ENCODE measurements at regions not wholly inside any gene's neighbourhood (a gene's known extent, or its start where the extent isn't known, plus 50 kb on each side); places are given as distances from the start of the nearest gene placed in this dataset.

GRCh38 chr20:60244373-60245146 is 286.3 kb downstream of the CDH26 start:
- no peak for DNase-seq (ENCODE audit: low spot score)

DNA sequence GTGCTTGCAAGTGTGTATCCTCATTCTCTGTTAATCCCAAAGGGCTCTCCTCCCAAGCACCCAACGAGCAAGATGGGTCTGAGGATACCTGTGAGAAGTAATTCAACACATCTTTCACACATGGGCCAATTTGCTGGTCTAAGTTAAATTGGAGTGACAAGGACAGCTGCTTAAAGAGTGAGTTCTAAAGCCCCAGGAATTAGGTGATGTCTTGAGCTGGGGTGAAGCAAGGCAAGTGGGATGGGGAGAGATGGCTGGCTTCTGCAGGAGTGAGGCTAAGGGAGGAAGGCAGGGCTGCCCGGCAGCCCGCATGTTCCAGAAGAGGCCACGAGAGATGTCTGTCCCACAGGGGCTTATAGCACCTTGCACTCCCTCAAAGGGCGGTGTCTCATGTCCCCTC is 288.5 kb downstream of the CDH26 start:
- DNase-seq (ENCODE audit: low spot score): no peak

GRCh38 chr20:60249436-60249835 is 291.2 kb downstream of the CDH26 start:
- no peak for DNase-seq (ENCODE audit: low spot score)

DNA sequence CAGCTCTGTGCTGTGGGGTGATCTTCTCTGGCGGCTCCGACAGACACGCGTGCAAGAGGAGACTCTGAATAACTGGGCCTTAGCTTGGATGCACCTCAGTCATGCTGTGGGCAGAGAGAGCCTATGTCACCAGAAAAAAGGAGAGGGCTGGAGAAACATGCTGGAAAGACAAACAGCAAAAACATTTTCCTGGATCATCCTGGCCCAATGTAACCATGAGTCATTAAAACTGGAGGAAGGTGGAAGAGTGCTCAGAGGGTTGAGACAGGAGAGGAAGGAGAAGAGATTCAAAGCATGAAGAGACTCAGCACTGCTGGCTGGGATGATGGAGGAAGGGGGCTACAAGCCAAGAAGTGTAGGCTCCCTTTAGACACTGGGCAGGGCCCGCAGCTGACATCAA is 292.0 kb downstream of the CDH26 start:
- DNase-seq (ENCODE audit: low spot score): no peak

DNA sequence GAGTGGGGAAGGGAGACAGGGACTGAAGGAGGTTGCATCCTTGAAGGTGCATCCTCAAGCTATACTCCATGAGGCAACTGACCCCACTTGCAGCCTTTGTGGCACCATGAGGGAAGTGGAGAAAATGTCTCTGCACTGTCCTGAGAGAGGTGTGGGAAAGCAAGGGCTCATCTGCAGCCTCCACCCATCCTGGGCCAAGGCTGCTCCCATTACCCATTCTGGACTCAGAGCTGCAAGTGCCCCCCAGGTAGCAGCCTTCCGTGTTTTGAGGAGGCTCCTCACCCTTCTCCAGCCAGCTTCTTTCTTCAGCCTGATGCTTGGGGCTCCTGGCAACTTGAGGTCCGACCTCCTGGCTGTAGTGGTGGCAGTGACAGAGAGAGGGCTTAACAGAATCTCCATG is 294.6 kb downstream of the CDH26 start:
- DNase-seq (ENCODE audit: low spot score): no peak

DNA sequence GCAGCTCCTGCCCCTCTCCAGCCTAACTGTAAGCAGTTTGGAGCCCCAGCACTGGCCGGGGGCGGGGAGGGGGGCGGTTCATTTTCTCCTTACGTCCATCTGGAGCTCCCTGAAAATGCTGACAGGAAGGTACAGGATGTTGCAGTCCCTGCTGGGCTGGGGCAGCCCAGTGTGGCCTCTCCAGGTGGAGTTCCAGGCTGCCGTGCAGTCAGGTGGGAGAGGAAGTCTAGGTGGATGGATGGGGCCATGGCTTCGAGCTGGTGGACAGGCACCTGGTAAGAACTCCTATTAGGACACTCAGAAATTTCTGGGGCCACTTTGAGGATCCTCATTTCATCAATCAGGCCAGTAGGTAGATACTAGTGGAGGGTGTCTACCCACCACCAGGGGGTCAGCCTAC is 295.2 kb downstream of the CDH26 start:
- no peak for DNase-seq (ENCODE audit: low spot score)

DNA sequence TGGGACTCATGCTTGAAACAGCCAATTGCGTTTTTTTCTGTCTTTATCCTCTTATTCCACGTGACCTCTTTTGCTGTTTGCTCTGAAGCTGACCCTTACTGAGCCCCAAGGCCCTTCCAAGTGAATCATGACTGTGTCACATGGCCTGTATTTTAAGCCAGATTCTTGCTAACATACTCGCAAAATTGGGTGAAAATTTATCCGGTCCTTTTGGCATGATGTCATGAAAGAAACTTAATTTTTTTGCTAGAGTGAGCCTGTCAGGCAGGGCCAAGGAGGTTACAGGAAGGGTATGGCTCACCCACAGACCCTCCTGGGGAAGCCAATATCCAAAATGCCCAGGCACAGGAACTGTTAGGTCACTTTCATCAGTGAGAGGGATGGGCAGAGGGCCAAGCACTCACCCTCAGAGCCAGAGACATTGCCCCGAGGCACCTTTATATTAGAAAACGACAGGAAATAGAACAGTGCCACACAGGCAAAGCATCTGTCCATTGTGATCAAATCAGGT is 296.7 kb downstream of the CDH26 start:
- DNase-seq (ENCODE audit: low spot score): no peak

DNA sequence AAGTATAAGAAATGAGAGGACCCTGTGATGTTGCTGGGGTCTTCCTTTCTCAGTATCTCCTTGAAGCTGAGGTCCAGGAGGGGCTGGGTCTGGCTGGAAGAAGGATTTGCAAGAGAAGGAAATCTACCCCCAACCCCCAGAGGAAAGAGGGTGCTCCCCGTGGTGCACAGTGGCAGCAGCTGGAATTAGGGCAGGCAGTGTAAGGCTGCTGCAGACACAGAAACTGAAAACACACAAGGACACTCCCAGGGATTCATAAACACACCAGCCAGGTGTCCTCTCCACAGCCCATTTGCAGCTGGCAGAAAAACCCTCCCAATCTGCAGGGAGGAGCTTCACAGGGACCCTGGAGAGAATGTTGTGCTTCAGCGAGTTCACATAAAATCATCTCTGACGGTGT is 297.2 kb downstream of the CDH26 start:
- DNase-seq (ENCODE audit: low spot score): no peak

- no peak for DNase-seq (ENCODE audit: low spot score)
Observed at GRCh38 chr20:60255866-60256265, 297.6 kb downstream of the CDH26 start.

- DNase-seq (ENCODE audit: low spot score): no peak
Observed at GRCh38 chr20:60256811-60257210, 298.6 kb downstream of the CDH26 start.

- no peak for DNase-seq (ENCODE audit: low spot score)
Observed at GRCh38 chr20:60257671-60258070, 299.4 kb downstream of the CDH26 start.

- DNase-seq (ENCODE audit: low spot score): no peak
Observed at GRCh38 chr20:60258255-60258863, 300.1 kb downstream of the CDH26 start.

DNA sequence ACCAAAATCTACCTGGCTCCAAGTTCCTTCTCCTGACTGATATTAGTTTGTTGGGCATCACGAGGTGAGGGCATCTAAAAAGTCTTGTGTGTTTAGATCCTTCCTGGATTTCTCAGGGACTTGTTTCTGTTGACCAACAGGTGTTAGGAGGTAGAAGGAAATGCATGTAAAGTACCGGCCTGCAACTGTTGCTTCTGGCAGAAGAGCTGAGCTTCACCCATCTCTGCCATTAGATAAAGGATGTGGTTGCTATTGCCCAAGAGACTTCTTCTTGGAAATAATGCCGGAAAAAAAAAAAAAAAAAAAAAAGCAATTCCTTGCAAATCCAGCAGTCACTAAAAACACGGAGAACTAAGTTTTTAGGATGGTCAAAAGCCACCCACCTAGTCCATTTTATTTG is 303.1 kb downstream of the CDH26 start:
- DNase-seq (ENCODE audit: low spot score): no peak

DNA sequence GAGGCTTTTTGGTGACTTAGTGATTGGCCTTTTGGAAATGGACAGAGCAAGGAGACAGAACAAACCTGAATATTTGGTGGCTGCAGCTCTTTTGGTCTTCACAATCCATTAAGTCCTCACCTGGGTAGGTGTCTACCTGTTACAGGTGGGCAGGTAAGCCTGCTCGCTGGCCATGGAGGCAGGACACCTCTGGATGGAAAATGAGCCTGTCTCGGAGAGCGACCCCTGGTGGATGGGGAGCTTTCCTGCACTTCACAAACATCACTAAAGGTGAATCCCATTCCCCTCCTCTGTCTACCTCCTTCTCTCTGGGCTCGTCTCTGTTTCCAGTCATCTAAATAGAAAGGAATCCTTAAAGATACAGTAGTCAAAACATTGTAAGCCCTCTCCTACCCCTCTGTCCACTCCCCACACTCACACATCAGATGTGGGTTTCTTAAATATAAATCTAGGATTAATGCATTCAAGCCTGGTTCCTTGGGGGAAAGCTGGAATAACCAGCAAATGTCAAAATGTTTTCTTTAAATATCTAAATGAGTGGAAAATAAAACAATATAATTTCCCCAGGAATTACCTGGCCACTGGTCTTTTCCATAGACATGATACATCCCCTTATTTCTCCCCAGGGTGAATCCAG is 304.9 kb downstream of the CDH26 start:
- DNase-seq (ENCODE audit: low spot score): peak; percentile 44

DNA sequence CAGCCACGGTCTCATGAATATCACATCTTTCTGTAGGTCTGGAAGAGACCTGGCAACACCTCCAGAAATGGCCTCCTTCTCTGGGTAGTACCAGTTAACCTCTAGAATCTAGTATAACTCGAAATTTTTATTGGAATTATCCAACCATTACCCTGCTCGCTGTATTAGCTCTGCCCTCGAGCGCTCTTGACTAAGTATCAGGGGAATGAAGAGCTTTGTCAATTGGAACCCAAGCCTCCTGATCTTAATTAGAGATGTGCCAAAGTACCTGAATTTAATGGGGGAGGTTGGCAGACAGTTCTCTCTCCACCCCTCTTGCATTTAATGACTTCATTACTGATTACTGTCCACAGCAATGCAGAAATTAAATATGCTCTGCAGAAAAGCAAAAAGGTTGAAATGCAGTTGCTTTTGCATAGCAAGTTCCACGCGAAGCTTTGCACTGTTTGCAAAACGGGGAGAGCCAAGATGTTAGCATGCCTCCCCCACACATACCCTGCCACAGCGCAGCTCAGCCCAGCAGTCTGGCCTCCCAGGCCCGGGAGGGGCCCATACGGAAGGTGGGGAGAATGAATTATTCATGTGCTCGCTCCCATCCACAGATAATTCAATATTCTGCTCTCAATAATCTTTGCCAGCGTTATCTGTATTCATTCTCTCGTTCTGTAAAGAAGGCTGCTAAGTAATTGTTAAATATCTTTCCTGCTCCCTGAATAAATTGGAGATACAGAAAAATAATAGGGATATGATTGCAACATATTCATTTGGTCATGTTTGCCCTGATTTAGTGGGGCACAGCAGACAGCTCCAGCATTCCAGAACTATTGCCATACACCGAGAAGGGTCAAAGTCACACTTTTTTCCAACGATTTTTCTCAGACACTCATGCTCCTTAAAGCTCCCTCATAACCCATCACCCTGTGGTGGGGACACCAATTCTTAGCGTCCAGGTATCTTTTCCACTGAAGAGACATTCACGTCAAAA is 305.8 kb downstream of the CDH26 start:
- DNase-seq (ENCODE audit: low spot score): no peak

- no peak for DNase-seq (ENCODE audit: low spot score)
Observed at GRCh38 chr20:60266177-60266823, 308.1 kb downstream of the CDH26 start.

DNA sequence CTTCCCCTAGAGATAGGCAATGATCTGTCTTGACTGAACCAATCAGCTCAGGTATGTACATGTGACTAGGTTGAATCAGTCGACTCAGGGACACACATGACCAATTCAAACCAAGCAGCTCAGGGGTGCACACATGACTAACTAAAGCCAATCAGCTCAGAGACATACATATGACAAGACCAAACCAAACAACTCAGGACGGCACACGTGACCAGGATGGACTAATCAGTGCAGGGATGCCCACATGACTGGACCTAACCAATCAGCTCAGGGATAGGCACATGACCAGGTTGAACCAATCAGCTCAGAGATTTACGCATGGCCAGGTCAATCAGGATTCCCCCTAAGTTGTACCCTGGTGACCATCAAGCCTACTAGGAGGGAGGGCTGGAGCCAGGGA is 310.3 kb downstream of the CDH26 start:
- DNase-seq (ENCODE audit: low spot score): no peak

GRCh38 chr20:60269573-60270162 is 311.4 kb downstream of the CDH26 start:
- no peak for DNase-seq (ENCODE audit: low spot score)

DNA sequence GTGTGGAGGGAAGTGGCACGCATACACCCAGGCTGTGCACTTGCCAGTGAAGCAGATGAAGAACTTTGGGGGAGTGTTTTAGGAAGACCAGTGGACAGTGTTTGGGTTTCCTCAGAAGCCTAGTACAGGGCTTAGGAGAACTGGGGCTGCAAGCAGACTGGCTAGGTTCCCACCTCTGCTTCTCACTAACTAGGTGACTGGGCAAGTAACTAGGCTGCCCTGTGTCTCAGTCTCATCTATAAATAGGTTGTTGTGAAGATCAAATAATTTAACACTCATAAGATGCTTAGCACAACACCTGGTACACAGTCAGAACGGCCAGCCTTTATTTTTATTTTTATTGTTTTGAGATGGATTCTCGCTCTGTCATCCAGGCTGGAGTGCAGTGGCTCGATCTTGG is 312.1 kb downstream of the CDH26 start:
- DNase-seq (ENCODE audit: low spot score): no peak

- no peak for DNase-seq (ENCODE audit: low spot score)
Observed at GRCh38 chr20:60271597-60271996, 313.4 kb downstream of the CDH26 start.

GRCh38 chr20:60272790-60273189 is 314.6 kb downstream of the CDH26 start:
- no peak for DNase-seq (ENCODE audit: low spot score)
